NCI-H1092 treated with DMSO at 0.1 percent for 48 hours (cell line): ENCODE measurements at regions not wholly inside any gene's neighbourhood (a gene's known extent, or its start where the extent isn't known, plus 50 kb on each side); places are given as distances from the start of the nearest gene placed in this dataset.

Source experiments
- DNase-seq: peaks from one replicate; lab custom pipeline; 2025; lab: John Stamatoyannopoulos, UW

DNA sequence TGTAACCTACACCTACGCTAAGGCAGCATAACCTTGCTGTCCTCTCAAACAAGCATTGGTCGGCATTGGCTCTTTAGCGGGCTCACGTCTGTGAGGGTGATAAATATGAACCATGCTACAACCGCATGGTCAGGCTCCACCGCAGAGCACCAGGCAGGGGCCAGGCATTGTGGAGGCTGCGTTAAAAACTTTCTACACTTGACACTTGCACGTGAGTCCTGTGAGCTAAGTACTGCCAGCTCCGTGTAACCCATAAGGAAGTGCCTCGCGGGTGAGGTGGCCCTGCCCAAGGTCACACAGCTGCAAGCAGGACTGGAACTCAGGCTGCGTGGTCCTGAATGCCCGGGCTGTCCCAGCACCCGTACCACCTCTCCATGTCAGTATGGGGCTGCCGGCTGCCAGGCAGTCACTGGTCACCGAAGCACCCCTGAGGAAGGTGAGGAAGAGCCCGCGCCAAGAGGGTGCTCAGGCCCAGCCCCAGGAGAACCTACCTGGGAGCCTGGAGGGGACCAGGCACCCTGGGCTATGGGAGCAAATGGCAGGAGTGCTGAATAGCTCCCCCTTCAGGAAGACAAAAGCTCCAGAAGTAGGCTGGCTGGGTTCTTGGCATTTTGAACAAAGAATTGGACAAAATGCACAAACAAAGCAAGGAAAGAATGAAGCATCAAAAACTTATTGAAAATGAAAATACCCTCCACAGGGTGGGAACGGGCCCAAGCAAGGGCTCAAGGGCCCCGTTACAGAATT is 271.1 kb upstream of the RAB6C start:
- no peak for DNase-seq

- no peak for DNase-seq
These were observed 270.2 kb upstream of the RAB6C start for GRCh38 chr2:129709001-129709955.

- DNase-seq = no peak
These were observed 269.4 kb upstream of the RAB6C start for GRCh38 chr2:129709956-129710598.

DNA sequence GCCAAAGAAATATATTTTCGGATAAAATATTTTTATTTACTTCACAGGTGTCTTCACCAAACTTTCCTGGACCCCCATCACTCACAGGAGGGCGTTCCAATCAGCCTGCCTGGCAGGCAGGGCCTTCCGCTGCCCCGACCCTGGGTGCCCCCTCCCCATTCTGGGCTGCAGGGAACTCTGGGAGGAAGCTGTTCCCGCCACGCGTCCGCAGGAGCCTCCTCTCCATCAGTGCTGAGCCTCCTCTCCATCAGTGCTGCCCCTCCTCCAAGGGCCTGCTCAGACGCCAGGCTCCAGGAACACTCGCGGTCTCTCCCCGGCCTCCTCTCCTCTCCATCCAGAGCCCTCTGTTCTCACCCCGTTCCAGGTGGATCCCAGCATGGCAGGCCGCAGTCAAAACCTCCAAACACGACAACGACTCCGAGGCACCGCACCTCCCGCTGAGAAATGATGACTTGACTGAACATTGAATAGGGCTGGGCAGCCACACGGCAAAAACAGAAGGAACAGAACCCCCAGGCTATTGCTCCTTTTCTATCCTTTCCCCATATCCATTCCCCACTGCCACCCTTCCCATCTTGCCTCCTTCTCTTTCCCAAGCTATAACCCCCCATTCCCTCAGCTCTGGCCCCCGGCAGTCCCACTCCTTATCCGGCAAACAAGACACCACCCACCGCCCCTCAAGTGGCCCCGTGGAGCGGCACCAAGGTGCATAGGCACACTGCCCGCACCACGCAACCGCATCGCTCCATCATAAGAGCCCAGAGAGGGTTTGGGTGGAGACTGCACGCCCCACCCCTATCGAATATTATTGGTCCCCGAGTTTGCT is 268.6 kb upstream of the RAB6C start:
- no peak for DNase-seq

- no peak for DNase-seq
These were observed 267.4 kb upstream of the RAB6C start for GRCh38 chr2:129711816-129712675.

DNA sequence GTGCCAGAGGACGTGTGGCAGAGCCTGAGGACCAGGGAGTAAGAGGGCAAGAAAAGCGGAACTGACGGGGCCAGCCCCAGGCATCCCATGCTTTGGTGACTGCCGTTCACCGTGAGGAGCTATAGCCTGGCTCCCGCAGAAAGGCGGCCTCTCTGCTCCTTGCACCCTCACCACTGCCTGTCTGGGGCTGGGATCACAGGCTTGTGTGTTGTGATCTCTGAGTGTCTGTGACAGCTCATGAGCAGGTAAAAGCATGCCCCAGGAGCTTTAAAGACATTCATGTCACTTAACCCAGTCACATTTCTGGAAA is 266.8 kb upstream of the RAB6C start:
- no peak for DNase-seq

- DNase-seq = no peak
These were observed 266.1 kb upstream of the RAB6C start for GRCh38 chr2:129713337-129713736.

- DNase-seq = no peak
These were observed 262.5 kb upstream of the RAB6C start for GRCh38 chr2:129716781-129717559.

DNA sequence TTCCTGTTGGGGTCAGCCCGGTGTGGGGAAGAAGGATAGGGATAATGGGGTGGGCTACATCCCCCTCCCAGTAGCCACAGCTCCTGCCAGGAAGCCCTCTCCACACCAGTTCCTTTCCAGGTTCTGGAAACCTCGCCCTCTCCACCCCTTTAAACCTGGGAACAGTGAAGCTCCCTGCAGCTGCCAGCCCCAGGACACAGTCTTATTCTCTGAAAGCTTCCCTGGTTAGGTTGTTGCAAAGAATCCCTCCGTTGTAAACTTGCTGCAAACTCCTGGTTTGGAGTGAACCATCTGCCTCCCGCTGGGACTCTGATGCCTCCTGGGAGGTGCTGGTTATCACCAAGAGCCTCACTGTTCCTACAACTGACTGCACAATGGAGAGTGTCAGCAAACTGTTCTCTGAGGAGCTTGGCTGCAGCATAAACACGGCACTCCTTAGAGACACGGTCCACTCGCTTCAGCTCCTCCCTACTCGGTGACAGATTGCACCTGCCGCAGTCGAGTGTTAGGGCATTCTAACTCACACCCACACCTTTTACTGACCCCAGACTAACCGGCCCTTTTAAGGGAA is 261.8 kb upstream of the RAB6C start:
- no peak for DNase-seq

DNA sequence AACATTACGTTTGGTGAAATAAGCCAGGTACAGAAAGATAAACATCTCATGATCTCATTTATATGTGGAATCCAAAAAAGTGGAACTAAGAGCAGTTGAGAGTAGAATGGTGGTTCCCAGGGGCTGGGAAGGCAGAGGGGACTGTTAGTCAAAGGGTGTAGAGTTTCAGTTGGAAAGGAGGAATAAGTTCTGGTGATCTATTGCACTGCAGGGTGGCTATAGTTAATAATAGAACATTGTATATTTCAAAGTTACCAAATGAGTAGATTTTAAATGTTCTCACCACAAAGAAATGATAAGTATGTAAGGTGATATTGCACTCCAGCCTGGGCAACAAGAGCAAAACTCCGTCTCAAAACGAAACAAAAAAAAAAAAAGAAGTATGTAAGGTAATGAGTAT is 260.1 kb upstream of the RAB6C start:
- DNase-seq = no peak

GRCh38 chr2:129720360-129720759 is 259.1 kb upstream of the RAB6C start:
- DNase-seq = no peak

DNA sequence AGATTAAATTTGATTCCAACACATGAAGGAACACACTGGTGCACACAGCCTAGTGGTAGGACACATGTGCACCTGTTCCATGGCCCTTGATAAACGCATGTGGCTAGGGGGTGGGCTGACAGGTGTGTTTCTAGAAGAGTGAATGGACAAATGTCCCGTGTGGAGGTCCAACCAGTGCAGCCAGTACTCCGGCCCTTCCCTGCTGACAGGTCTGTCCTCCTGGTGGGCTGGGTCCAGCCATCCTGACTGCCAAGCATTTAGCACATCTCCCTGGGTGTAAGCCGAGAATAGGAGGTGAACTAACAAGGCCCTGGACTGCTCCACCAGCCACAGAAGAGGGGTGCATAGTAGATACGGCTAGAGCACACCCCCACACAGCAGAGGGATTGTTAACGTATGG is 258.7 kb upstream of the RAB6C start:
- no peak for DNase-seq

GRCh38 chr2:129721236-129721635 is 258.2 kb upstream of the RAB6C start:
- no peak for DNase-seq

- DNase-seq = no peak
These were observed 257.6 kb upstream of the RAB6C start for GRCh38 chr2:129721846-129722245.

- no peak for DNase-seq
These were observed 257.0 kb upstream of the RAB6C start for GRCh38 chr2:129722306-129723019.

- no peak for DNase-seq
These were observed 256.0 kb upstream of the RAB6C start for GRCh38 chr2:129723277-129724020.

DNA sequence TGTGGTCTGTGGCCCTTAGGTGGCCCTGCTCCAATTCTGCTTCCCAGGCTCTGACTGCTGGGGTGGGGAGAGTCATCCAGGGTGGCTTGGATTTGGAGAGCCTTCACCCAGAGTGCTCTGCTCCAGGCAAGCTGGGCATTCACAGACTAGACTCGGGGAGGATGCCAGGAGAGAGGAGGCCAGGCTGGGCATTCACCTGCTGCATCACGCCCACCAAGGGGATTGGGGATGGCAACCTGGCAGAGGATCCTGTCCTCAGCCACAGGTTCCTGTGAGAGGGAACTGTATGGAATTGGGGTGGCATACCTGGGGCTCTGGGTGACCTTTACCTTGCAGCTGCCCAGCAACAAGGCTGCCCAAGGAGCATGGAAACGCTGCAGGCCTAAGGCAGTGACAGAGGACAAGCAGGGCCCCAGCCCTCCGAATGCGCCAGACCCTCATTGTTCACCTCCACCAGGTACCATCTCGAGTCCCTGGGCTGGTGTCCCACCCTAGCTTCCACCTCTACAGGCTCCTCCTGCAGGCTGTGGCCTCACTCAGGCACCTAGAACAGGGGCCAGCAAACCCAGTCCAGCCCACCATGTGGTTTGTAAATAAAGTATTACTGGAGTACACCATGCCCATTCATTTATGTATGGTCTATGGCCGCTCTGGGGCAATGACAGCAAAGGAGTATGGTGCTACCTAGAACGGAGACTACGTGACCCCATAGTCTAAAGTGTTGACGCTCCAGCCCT is 255.3 kb upstream of the RAB6C start:
- no peak for DNase-seq

DNA sequence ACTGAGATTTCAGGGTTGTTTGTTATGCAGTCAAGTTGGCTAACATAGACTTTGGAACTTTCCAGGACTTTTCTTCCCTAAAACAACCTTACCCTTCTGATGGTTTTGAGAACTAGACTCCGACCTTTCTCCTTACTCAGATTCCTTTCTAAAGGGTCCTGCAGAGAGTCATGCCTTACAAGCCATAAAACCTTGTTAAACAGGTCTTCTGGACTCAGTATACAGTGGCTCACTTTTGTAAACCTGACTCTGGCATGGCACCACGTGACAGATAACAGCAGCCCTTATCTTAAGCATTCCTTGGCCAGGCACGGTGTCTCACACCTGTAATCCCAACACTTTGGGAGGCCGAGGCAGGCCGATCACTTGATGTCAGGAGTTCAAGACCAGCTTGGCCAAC is 253.2 kb upstream of the RAB6C start:
- no peak for DNase-seq
